ENCODE measurements at regions not wholly inside any gene's neighbourhood (a gene's known extent, or its start where the extent isn't known, plus 50 kb on each side); places are given as distances from the start of the nearest gene placed in this dataset.

- TF ChIP-seq CTCF (CRISPR knock-in tag; IDR thresholded peaks at IDR 0.05) = no peak
- TF ChIP-seq GABPA (IDR thresholded peaks at IDR 0.05; ENCODE audit: low read depth, low read length) = no peak
- no peak for TF ChIP-seq GABPA (CRISPR knock-in tag; IDR thresholded peaks at IDR 0.05; ENCODE audit: low read depth)
- no peak for TF ChIP-seq ZNF75D (CRISPR knock-in tag; IDR thresholded peaks at IDR 0.05; ENCODE audit: borderline replicate concordance)
- no peak for TF ChIP-seq PLSCR1 (CRISPR knock-in tag; IDR thresholded peaks at IDR 0.05; ENCODE audit: borderline replicate concordance)
- no peak for TF ChIP-seq EZH2 (conservative IDR thresholded peaks at IDR 0.05; ENCODE audit: low read depth, low read length)
- TF ChIP-seq HDAC2 (CRISPR knock-in tag; IDR thresholded peaks at IDR 0.05) = no peak
- no peak for TF ChIP-seq SIN3A (IDR thresholded peaks at IDR 0.05; ENCODE audit: borderline replicate concordance, low read depth, low read length)
- no peak for TF ChIP-seq ZBTB2 (CRISPR knock-in tag; IDR thresholded peaks at IDR 0.05; ENCODE audit: low read depth)
- TF ChIP-seq GFI1 (CRISPR knock-in tag; IDR thresholded peaks at IDR 0.05; ENCODE audit: borderline replicate concordance) = no peak
- no peak for TF ChIP-seq CHD2 (IDR thresholded peaks at IDR 0.05; ENCODE audit: low read depth, low read length)
- no peak for TF ChIP-seq THAP8 (CRISPR knock-in tag; IDR thresholded peaks at IDR 0.05; ENCODE audit: borderline replicate concordance)
Observed at GRCh38 chr12:47545938-47546609, 159.8 kb downstream of the RPAP3 start.

Measured in HepG2 (cell line).